Esophagus muscularis mucosa (tissue), 4 donors: ENCODE measurements at regions not wholly inside any gene's neighbourhood (a gene's known extent, or its start where the extent isn't known, plus 50 kb on each side); places are given as distances from the start of the nearest gene placed in this dataset.

Source experiments
- DNase-seq: peaks from one replicate; pipeline ENCODE4 v3.0.0-alpha.2; 2017; ENCODE audit errors: extremely low spot score
- H3K27ac ChIP-seq, 4 donors: fragments of 200-600 bp; sonication (generic); replicated peaks in 1 of 4; 1 replicate in 3 of 4; 2 replicates in 1 of 4; pipeline ENCODE4 v1.5.1; 2016 to 2019; ENCODE audit warnings: mild to moderate bottlenecking in 1 of 4
- H3K27me3 ChIP-seq, 4 donors: fragments of 200-600 bp; sonication (generic); one replicate each; pipeline versions ENCODE4 v1.5.1 to v1.6.0; 2016 to 2019
- H3K36me3 ChIP-seq, 4 donors: fragments of 200-600 bp; sonication (generic); one replicate each; pipeline ENCODE4 v1.5.1; 2016 to 2019
- H3K4me1 ChIP-seq, 4 donors: fragments of 200-600 bp; sonication (generic); one replicate each; pipeline ENCODE4 v1.5.1; 2016 to 2019
- H3K4me3 ChIP-seq, 4 donors: fragments of 200-600 bp; sonication (generic); 1 replicate in 2 of 4; 2 replicates in 2 of 4; pipeline ENCODE4 v1.5.1; 2016 to 2019; ENCODE audit warnings: mild to moderate bottlenecking in 4 of 4, moderate library complexity in 1 of 4
- H3K9me3 ChIP-seq, 4 donors: fragments of 200-600 bp; sonication (generic); 1 replicate in 3 of 4; 2 replicates in 1 of 4; pipeline ENCODE4 v1.5.1; 2016 to 2019
- EP300 ChIP-seq: sonication (generic); formaldehyde crosslinking; IDR thresholded peaks from one replicate; pipeline ENCODE4 v1.6.1; 2017; ENCODE audit warnings: antibody characterized with exemption
- POLR2A ChIP-seq: fragments of 450-650 bp; IDR thresholded peaks from one replicate; pipeline ENCODE4 v1.6.1; 2017; ENCODE audit warnings: antibody characterized with exemption, moderate library complexity, mild to moderate bottlenecking, low read depth
- POLR2AphosphoS5 ChIP-seq, 2 donors: sonication (generic); formaldehyde crosslinking; IDR thresholded peaks; one replicate each; pipeline ENCODE4 v1.6.1; 2017; ENCODE audit warnings: antibody characterized with exemption in 2 of 2
- WGBS: methylation state at CpG from one replicate; pipeline ENCODE4 v1.1.5; 2018; 5-methylcytosine and 5-hydroxymethylcytosine counted together
- intact Hi-C: fragments of 100-400 bp; cut with DNase I; formaldehyde crosslinking; loops from one replicate; pipeline ENCODE4 v1.15.1; 2023
- TF ChIP-seq, protein P1 (sequence below), 3 experiments: fragments of 200-600 bp in 2 of 3; fragments of 450-650 bp in 1 of 3; sonication (generic) in 2 of 3; IDR thresholded peaks; one replicate each; pipeline ENCODE4 v1.5.1; 2017 to 2019; ENCODE audit warnings: antibody characterized with exemption in 3 of 3, mild to moderate bottlenecking in 2 of 3, moderate library complexity in 1 of 3

DNA sequence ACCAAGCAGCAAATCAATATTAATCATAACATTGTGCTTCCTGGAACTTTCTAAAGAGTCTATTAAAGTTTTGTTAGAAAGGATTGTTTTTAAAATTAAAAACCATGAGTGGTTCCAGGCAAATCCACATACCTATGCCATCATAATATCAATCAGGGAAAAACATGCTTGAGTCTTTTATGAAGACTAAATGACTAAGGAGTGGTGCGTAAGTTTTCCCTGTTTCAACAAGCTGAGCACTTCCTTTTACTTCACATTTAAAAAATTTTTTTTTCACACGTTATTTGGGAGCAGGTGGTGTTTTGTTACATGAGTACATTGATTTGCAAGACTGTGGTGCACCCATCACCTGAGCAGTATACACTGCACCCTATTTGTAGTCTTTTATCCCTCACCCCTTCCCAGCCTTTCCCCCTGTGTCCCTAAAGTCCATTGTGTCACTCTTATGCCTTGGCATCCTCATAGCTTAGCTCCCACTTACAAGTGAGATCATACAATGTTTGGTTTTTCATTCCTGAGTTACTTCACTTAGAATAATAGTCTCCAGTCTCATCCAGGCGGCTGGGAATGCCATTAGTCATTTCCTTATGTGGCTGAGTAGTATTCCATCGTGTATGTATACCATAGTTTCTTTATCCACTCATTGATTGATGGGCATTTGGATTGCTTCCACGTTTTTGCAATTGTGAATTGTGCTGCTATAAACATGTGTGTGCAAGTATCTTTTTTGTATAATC is 1190.3 kb upstream of the RAG2 start:
- 44% methylated on average over 5 of the region's 5 CpGs for WGBS
- H3K4me3 ChIP-seq: no peak overlapping the region
- H3K27ac ChIP-seq: no peak overlapping the region
- intact Hi-C loops: no loop called here
- TF ChIP-seq, protein P1, sequence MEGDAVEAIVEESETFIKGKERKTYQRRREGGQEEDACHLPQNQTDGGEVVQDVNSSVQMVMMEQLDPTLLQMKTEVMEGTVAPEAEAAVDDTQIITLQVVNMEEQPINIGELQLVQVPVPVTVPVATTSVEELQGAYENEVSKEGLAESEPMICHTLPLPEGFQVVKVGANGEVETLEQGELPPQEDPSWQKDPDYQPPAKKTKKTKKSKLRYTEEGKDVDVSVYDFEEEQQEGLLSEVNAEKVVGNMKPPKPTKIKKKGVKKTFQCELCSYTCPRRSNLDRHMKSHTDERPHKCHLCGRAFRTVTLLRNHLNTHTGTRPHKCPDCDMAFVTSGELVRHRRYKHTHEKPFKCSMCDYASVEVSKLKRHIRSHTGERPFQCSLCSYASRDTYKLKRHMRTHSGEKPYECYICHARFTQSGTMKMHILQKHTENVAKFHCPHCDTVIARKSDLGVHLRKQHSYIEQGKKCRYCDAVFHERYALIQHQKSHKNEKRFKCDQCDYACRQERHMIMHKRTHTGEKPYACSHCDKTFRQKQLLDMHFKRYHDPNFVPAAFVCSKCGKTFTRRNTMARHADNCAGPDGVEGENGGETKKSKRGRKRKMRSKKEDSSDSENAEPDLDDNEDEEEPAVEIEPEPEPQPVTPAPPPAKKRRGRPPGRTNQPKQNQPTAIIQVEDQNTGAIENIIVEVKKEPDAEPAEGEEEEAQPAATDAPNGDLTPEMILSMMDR (IDR thresholded peaks at IDR 0.05): no peak
- TF ChIP-seq POLR2A: no peak
- no peak for TF ChIP-seq POLR2AphosphoS5 (IDR thresholded peaks at IDR 0.05)
- no peak for TF ChIP-seq EP300
- no peaks in the 10 kb centered on the region for H3K36me3 ChIP-seq
- peaks cover 0 to 20% (median 11%) of the 10 kb centered on the region in 4 donors for H3K9me3 ChIP-seq
- no peaks in the 10 kb centered on the region for H3K4me1 ChIP-seq
- DNase-seq: no peak
- H3K27me3 ChIP-seq: no peaks in the 10 kb centered on the region

DNA sequence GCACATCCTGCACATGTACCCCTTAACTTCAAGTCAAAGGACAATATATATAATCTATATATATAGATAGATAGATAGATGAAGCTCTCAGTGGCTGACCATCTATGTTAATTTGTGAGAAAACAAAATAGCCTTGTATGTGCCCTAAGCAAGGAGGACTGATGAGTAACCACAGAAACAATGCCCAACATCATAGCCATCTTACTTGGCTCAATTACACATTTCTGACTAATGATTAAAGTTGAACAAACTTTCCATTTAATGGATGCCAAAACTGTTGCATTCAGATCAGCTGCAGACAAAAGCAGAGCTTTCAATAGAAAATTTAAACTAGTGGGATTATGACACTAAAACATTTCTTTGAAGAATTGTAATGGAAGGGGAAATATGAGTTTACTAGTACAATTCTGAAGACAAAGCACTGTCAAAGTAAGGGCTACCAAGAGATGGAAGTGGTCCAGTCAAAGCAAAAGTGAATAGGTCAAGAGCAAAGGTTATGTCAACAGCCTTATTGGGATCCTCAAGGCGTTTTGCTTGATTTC is 1188.2 kb upstream of the RAG2 start:
- intact Hi-C loops: no loop called here
- no peak for DNase-seq
- H3K36me3 ChIP-seq: no peaks in the 10 kb centered on the region
- WGBS: 17% methylated on average over 1 of the region's 1 CpG
- no peaks in the 10 kb centered on the region for H3K4me1 ChIP-seq
- H3K27me3 ChIP-seq: no peaks in the 10 kb centered on the region
- TF ChIP-seq, protein P1 (IDR thresholded peaks at IDR 0.05): no peak
- TF ChIP-seq POLR2AphosphoS5 (IDR thresholded peaks at IDR 0.05) (no peak), POLR2A (no peak), EP300 (no peak)
- no peak overlapping the region for H3K27ac ChIP-seq
- no peak overlapping the region for H3K4me3 ChIP-seq
- H3K9me3 ChIP-seq: peaks cover 0 to 37% (median 24%) of the 10 kb centered on the region in 4 donors

DNA sequence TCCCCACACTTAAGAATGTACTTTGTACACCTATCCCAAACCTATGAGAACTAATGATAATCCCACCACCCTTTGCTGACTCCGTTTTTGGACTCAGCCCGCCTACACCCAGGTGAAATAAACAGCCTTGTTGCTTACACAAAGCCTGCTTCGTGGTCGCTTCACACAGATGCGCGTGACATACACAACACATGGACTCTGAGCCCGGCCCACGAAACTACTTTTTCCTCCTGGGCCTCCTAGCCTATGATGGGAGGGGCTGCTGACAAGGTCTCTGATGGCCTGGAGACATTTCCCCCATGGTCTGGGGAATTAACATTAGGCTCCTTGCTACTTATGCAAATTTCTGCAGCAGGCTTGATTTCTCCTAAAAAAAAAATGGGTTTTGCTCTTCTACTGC is 1176.4 kb upstream of the RAG2 start:
- Histone ChIP-seq H3K27me3 (no peaks in the 10 kb centered on the region), H3K4me1 (no peaks in the 10 kb centered on the region), H3K9me3 (no peaks in the 10 kb centered on the region), H3K27ac (no peak overlapping the region), H3K36me3 (no peaks in the 10 kb centered on the region), H3K4me3 (no peak overlapping the region)
- no peak for DNase-seq
- 98% methylated on average over 8 of the region's 8 CpGs for WGBS
- TF ChIP-seq POLR2A (no peak), POLR2AphosphoS5 (IDR thresholded peaks at IDR 0.05) (no peak), EP300 (no peak)
- TF ChIP-seq, protein P1 (IDR thresholded peaks at IDR 0.05): no peak
- intact Hi-C loops: no loop called here

DNA sequence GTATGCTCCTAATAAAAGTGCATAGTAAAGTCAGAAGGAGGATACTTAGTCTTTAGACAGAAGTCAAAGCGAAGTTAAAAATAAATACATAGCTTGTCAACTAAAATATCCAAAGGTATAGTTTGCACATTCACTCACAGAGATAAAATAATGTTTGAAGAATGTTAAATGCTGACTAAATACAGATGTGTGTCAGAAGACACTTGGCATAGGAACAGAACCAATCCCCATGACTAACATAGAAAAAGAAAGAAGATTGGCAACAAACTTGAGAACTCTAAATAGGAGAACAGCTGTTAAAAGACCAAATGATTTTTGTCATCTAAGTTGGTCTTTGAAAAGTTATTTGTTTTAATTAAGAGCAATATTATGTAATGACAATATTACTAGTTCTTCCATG is 1172.1 kb upstream of the RAG2 start:
- H3K27me3 ChIP-seq: no peaks in the 10 kb centered on the region
- intact Hi-C loops: no loop called here
- DNase-seq: no peak
- H3K4me3 ChIP-seq: no peak overlapping the region
- TF ChIP-seq EP300 (no peak), POLR2AphosphoS5 (IDR thresholded peaks at IDR 0.05) (no peak), POLR2A (no peak)
- TF ChIP-seq, protein P1 (IDR thresholded peaks at IDR 0.05): no peak
- no peak overlapping the region for H3K27ac ChIP-seq
- 58% methylated on average over 1 of the region's 1 CpG for WGBS
- no peaks in the 10 kb centered on the region for H3K36me3 ChIP-seq
- no peaks in the 10 kb centered on the region for H3K4me1 ChIP-seq
- no peaks in the 10 kb centered on the region for H3K9me3 ChIP-seq

DNA sequence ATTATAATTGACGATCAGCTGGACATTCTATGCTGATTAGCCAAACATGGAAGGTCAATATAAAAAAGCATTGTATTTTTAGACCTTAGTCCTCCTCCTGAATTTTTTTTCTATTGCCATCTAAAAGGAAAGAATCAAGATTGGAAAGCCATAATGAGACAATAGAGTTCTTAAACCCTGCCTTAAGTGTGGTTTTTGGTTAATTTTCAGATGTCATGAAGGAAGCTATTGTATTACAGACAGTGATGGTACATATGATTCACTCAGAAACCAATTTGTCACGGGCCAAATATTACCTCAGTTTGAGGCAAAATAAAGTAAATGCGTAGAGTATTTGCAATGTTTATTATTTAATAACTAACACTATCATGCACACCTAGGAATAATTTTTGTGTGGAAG is 1164.0 kb upstream of the RAG2 start:
- H3K9me3 ChIP-seq: no peaks in the 10 kb centered on the region
- H3K36me3 ChIP-seq: no peaks in the 10 kb centered on the region
- H3K27me3 ChIP-seq: no peaks in the 10 kb centered on the region
- WGBS: 84% methylated on average over 3 of the region's 3 CpGs
- no peak overlapping the region for H3K27ac ChIP-seq
- TF ChIP-seq POLR2AphosphoS5 (IDR thresholded peaks at IDR 0.05): no peak
- TF ChIP-seq POLR2A: no peak
- TF ChIP-seq, protein P1 (IDR thresholded peaks at IDR 0.05): no peak
- TF ChIP-seq EP300: no peak
- no peak for DNase-seq
- H3K4me3 ChIP-seq: no peak overlapping the region
- intact Hi-C loops: no loop called here
- H3K4me1 ChIP-seq: no peaks in the 10 kb centered on the region
